ENCODE measurements at regions not wholly inside any gene's neighbourhood (a gene's known extent, or its start where the extent isn't known, plus 50 kb on each side); places are given as distances from the start of the nearest gene placed in this dataset.
"Not testable (repeated sequence)": the region's sequence is repeated elsewhere in the genome, so short reads cannot be mapped to it uniquely, and the experiment has no call there.

DNA sequence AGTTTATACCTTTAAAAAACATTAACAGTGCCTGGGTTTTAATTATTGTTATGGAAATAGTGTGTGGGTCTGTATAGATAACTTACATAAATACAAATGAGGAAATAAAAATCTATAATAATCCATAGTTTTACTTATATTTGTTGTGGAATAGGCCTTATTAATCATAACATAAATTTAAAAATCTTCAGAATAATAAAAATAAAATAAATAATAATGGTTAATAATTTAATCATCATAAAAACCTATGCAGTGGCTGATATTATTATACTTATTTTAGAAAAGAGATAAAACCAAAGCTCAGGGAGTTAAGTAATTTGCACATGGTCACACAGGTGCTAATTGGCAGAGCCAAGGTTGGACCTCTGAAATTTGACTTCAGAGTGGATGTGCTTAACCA lies 785.3 kb upstream of the SEMA6A start:
- DNase-seq (ENCODE audit: low read depth in 1 of 2, low spot score in 1 of 2), result no peak

DNA sequence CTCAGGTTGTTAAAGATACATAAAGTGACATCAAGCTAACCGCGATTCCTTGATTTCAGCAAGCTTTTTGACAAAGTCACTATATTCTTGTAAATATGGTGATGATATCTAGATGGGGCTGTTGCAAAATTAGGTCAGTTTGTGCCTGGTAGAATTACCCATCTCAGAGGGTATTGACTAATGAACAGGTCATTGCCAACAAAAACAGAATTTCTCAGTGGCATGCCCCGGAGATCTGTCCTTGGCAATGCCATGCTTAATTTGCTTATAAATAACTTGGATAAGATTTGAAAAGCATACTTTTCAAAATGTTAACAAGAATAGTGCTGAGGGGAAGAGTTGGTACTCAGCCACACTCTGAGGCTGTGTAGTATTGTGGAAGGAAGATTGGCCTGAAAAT lies 783.3 kb upstream of the SEMA6A start:
- DNase-seq (ENCODE audit: low read depth in 1 of 2, low spot score in 1 of 2), result no peak

DNA sequence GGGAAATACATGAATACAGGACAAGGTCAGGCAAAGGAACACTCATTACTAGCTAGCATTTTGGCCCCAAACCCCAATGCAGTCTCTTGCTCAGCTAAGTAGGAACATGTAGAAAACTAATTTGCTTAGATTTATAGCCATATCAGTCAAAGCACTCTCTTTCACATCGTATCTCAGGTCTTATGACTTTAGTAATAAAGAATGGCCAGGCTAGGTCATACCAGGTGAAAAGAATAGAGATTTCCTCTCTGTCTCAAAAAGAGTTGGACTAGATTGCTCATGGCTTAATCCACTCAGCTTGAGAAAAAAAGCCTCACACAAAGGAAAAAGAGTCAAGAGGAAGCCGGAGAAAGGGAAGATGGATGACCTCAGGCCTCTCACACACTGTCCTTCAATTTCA lies 772.7 kb upstream of the SEMA6A start:
- no peak for DNase-seq (ENCODE audit: low read depth in 1 of 2, low spot score in 1 of 2)

GRCh38 chr5:117343726-117344125 lies 769.1 kb upstream of the SEMA6A start:
- DNase-seq (ENCODE audit: low read depth in 1 of 2, low spot score in 1 of 2), result not testable (repeated sequence)

GRCh38 chr5:117337064-117337749 lies 762.6 kb upstream of the SEMA6A start:
- no peak for DNase-seq (ENCODE audit: low read depth in 1 of 2, low spot score in 1 of 2)

- no peak for DNase-seq (ENCODE audit: low read depth in 1 of 2, low spot score in 1 of 2)
Measured at GRCh38 chr5:117336208-117336607, 761.6 kb upstream of the SEMA6A start.

DNA sequence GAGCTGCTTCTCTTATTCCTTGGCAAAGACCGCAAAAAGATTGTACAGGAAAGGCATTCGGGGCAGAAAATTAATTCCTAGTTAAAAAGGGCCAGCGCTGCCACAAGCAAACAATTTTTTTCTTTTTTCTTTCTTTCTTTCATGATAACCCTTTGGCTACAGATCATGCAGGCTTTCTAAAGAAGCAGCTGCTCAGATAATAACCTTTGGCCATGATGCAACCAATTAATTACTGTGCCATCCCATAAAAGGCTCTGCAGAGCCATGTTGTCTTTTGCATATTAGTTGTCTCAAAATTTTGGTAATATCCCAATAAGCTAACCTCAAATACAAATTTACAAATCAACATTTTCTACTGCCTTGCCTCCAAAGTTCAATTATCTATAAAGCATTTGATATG lies 758.4 kb upstream of the SEMA6A start:
- DNase-seq (ENCODE audit: low read depth in 1 of 2, low spot score in 1 of 2), result no peak

DNA sequence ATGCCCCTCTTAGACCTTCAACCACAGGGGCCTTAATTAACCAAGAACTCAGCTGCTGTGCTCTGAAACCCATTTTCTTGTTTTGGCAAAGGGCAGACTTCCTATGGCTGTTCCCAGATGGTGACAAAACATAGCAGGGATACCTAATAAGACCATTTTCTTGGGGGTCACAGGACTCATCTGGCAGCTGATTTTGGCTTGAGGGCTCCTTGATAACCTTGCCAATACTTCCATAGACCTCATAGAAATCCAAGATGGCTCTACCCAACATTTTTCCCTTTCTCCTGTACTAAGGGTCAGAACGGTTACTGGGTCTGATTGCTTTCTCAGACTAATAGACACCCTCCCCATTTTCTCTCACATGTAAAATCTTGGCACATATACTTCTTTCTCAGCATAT lies 757.7 kb upstream of the SEMA6A start:
- DNase-seq (ENCODE audit: low read depth in 1 of 2, low spot score in 1 of 2), result no peak

DNA sequence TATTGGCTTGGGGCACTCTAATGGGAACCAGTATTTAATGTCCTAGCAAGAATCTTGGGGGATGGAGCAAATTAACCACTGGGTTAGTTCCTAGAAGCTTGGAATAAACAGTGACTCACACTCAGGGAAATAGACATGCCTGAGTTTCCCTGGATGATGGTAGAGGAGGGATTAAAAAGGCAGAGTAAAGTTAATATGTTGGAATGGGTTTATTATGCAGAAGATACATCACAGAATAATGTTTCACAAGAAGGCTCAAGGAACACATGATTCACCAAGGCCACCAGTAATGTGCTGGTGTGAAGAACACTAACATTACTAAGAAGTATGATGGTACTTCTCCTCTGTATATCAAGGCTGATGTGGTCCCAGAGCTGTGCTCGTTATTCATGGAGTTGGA lies 752.9 kb upstream of the SEMA6A start:
- no peak for DNase-seq (ENCODE audit: low read depth in 1 of 2, low spot score in 1 of 2)

DNA sequence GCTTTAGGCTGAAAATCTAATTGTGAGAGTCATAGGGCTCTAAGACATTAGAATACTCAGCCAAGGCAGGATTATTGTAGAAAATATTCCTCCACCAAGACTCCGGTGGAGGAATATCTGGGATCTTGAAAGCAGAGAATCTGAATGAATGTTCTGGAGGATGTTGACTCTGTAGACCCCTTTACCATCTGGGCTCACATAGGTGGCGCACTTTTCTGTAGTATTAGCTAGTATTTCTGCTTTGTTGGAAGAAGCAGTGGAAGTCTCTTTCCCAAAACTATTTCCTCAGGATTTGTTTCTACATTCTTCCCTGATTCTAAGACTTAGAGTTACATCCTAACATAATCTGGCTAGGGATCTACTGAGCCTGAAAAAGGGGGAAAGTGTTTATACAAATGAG lies 752.4 kb upstream of the SEMA6A start:
- DNase-seq (ENCODE audit: low read depth in 1 of 2, low spot score in 1 of 2), result no peak

DNA sequence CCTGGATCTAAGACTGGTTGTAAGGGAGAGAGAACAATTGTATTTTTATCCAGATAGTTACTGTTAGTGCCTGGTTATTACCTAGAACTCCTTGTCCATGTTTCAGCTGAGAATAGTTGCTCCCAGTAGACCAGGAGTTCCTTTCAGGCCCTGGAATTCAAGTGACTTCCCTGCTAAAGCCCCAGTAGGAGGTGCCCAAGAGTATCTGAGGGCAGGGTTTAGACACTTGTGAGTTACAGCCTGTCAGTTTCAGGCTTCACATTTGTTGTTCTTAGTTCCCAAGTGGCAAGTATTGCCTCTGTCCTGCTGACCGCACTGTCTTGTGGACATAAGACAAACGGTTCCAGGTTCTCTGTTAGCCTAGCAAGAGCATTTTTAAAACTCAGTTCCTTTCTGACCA lies 743.9 kb upstream of the SEMA6A start:
- DNase-seq (ENCODE audit: low read depth in 1 of 2, low spot score in 1 of 2), result no peak

- no peak for DNase-seq (ENCODE audit: low read depth in 1 of 2, low spot score in 1 of 2)
Measured at GRCh38 chr5:117315170-117315569, 740.5 kb upstream of the SEMA6A start.

DNA sequence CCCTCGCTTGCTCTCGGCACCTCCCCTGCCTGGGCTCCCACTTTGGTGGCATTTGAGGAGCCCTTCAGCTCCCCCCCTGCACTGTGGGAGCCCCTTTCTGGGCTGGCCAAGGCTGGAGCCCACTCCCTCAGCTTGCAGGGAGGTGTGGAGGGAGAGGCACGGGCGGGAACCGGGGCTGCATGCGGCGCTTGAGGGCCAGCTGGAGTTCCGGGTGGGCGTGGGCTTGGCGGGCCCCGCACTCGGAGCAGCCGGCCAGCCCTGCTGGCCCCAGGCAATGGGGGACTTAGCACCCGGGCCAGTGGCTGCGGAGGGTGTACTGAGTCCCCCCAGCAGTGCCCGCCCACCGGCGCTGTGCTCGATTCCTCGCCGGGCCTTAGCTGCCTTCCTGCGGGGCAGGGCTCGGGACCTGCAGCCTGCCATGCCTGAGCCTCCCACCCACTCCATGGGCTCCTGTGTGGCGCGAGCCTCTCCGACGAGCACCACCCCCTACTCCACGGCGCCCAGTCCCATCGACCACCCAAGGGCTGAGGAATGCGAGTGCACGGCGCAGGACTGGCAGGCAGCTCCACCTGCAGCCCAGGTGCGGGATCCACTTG lies 730.0 kb upstream of the SEMA6A start:
- DNase-seq (ENCODE audit: low read depth in 1 of 2, low spot score in 1 of 2), result not testable (repeated sequence)

DNA sequence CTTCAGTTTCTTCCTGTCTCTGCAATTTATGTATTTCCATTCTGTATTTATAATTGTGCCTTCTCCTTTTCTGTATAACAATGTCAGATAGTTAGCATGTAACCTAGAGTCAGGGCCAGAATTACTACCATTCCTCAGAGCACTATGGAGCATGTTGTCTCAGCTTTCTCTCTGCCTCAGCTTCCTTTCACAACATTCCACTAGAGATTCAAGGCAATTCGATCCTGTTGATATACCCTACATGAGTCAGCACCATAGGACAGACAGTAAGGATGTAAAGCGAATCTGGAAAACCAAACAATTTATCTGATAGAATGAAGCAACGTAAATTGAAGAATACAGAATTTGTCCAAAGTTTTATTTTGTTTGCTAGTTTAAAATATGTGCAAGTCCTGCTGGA lies 728.3 kb upstream of the SEMA6A start:
- no peak for DNase-seq (ENCODE audit: low read depth in 1 of 2, low spot score in 1 of 2)

DNA sequence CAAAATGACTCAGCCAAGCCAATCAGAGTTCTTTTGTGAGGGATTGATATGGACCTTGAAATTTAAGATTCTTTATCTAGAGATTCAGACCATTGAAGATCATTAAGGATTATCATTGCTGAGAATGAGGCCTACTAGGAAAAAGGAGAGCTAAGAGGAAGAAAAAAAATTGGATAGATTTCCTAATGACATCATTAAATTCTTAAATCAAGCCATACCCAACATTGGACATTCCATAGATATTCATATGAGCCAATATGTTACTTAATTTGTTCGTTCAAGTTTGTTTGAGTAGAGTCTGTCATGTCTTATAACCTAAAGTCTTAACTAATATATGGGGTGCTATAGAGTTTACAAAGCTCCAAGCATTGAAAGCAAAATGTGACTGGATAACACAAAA lies 727.9 kb upstream of the SEMA6A start:
- no peak for DNase-seq (ENCODE audit: low read depth in 1 of 2, low spot score in 1 of 2)

DNA sequence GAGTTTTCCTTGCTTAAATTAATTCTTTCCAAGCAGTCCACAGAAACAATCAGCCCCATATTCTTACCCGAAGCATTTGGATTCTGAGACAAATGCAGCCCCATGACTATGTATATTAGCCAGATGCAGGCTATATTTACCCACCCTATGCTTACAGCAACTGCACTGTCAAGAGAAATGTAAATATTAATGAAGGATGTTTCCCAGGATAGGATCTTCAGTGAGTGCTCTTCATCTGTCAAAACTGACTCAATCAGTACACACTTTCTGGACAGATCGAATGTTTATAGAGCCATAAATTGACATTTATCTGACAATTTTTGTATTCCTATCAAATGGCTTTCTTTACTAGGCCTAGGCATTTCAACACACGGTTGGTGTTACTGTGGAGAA lies 725.3 kb upstream of the SEMA6A start:
- no peak for DNase-seq (ENCODE audit: low read depth in 1 of 2, low spot score in 1 of 2)

DNA sequence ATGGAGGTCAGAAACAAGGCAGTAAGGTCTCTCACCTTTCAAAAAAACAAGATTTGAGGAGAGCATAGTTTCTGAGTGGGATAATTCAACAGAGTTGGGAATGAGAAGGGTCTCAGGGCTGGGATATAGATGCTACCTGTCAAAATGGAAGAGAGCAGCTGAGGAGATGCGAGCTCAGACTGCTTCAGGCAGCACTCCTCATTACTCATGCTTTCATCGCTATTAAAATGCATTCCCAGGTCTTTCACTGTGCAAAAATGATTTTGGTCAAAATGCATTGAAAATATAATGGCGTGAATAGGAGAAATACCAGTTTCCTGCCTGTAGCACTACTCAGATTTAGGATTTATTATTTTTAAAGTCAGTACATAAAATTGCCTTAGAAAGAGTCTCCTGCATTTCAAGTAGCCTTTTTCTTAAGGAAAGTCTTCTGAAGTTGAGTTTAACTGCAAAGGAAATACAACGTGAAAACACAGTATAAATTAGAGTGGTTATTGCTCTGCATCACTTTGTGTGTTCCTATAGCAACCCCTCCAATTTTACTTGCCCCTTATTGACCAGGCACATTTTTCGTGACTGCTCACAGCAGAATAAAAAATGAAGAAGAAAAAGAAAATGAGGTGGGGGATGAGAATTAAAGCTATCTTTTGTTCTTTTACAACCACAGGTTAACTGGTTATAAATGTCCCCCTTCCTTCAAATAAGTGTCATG lies 724.8 kb upstream of the SEMA6A start:
- DNase-seq (ENCODE audit: low read depth in 1 of 2, low spot score in 1 of 2), result no peak

DNA sequence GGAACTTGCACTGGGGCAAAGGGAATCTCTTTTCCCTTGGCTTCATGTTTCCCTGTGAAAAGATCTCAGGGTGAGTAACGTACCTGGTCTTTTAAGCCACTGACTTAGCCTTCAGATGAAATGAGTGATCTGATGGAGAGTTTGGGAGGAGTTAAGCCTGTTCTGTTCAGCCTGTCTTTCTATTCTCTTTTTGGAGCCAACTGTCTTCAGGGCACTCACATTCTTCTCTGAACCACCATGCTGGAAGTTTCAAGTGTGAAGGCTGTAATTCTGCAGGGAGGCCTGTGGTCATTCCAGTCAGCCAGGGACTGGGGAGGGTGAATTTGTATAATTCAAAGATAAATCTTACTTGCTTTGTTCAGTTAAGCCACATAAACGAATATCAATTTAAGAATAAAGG lies 722.2 kb upstream of the SEMA6A start:
- no peak for DNase-seq (ENCODE audit: low read depth in 1 of 2, low spot score in 1 of 2)

DNA sequence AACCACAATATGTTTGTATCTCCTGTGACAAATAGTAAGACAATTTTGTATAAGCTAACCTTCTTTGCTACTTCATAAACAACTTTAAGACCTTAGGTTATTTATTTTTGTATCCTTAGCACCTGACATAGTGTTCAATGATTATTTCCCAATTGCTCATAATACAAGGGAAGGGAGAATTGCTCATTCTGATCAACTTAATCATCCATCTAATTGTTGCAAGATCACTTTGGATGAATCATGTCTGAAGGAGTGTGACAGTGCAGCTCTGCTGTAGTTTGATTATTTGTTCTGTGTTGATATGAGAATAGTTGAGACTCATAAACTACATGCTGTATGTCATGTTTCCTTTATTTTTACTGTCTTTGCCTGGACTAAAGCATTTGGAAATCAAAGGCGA lies 721.3 kb upstream of the SEMA6A start:
- no peak for DNase-seq (ENCODE audit: low read depth in 1 of 2, low spot score in 1 of 2)

DNA sequence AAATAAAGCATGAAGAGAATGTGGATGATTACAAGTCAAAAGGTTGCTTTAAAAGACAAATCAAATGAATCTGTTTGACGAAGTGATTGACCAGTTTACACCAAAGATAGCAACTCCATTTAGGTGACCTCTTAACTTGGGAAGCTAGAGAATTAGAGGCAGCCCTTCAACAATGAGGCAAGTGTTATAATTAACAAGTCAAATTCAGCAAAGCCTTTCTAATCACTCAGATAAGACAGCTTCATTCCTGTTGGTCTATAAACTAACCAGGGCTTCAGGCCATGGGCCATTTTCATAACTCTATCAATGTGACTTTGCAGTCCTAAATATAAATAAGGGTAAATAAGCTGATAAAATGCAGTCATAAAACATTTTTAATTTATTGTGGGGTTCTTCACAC lies 712.2 kb upstream of the SEMA6A start:
- DNase-seq (ENCODE audit: low read depth in 1 of 2, low spot score in 1 of 2), result no peak

- no peak for DNase-seq (ENCODE audit: low read depth in 1 of 2, low spot score in 1 of 2)
Measured at GRCh38 chr5:117271656-117272055, 697.0 kb upstream of the SEMA6A start.

GRCh38 chr5:117266280-117266679 lies 691.7 kb upstream of the SEMA6A start:
- DNase-seq (ENCODE audit: low read depth in 1 of 2, low spot score in 1 of 2), result no peak

GRCh38 chr5:117263231-117263630 lies 688.6 kb upstream of the SEMA6A start:
- DNase-seq (ENCODE audit: low read depth in 1 of 2, low spot score in 1 of 2), result no peak
